HCT116 (cell line): ENCODE measurements at regions not wholly inside any gene's neighbourhood (a gene's known extent, or its start where the extent isn't known, plus 50 kb on each side); places are given as distances from the start of the nearest gene placed in this dataset.

Experiments
- ATAC-seq: fragments of 200-7000 bp; cut with Tn5 transposase; 2 replicates; pipeline ENCODE4 v1.9.1; 2020; ENCODE audit warnings: mild to moderate bottlenecking, moderate library complexity
- BruUV-seq: library from RNA; stranded (reverse); fragments of 400-500 nt; replicated peaks from 2 replicates; lab custom pipeline; 2021; lab: Mats Ljungman, UMichigan
- CTCF ChIA-PET: fragments of 300-600 bp; sonication (Branson Sonifier 250); formaldehyde crosslinking; loops from one replicate; lab custom pipeline; 2021; ENCODE audit warnings: antibody characterized with exemption; lab: Charles Lee
- POLR2A ChIA-PET: fragments of 300-600, 350-600 bp; sonication (Branson Sonifier 250); formaldehyde crosslinking; loops from one replicate; lab custom pipeline; 2021; ENCODE audit warnings: antibody characterized with exemption; lab: Charles Lee
- RAD21 ChIA-PET, 2 experiments: fragments of 300-600 bp; sonication (Branson Sonifier 250); formaldehyde crosslinking; loops; one replicate each; lab custom pipeline; 2023; ENCODE audit warnings: low total read pairs in 2 of 2; ENCODE audit not compliant: uncharacterized antibody in 2 of 2, unreplicated experiment in 2 of 2, low non-redundant PET in 1 of 2; lab: Charles Lee
- DNase-seq: peaks from one replicate; pipeline ENCODE4 v3.0.0-alpha.2; 2010; ENCODE audit warnings: low read depth, low spot score
- H2AFZ ChIP-seq: fragments of 200-600 bp; shearing (Covaris generic), sonication (generic); 2 replicates; pipeline ENCODE4 v1.6.1; 2017; ENCODE audit warnings: low read depth, mixed run types, mixed read lengths, antibody characterized with exemption, low read length; ENCODE audit not compliant: poor library complexity, severe bottlenecking
- H3K27ac ChIP-seq: 2 replicates; pipeline ENCODE4 v1.5.1; 2012; ENCODE audit warnings: low read depth, low read length
- H3K27me3 ChIP-seq: fragments of 200-600 bp; sonication (generic); 2 replicates; pipeline ENCODE4 v1.6.1; 2016; ENCODE audit warnings: mixed run types, low read length, mixed read lengths; ENCODE audit not compliant: insufficient read depth
- H3K36me3 ChIP-seq, 2 experiments: fragments of 200-500 bp in 1 of 2; fragments of 200-600 bp in 1 of 2; sonication (Bioruptor generic) in 1 of 2; sonication (generic) in 1 of 2; 2 replicates each; pipeline versions ENCODE4 v1.5.1 to v1.6.1; 2014 to 2016; ENCODE audit warnings: low read length in 2 of 2, inconsistent platforms in 1 of 2, mixed read lengths in 1 of 2, mixed run types in 1 of 2; ENCODE audit not compliant: insufficient read depth in 2 of 2, control insufficient read depth in 1 of 2
- H3K4me1 ChIP-seq, 2 experiments: fragments of 200-600 bp in 1 of 2; sonication (generic) in 1 of 2; 2 replicates each; pipeline versions ENCODE4 v1.5.1 to v1.6.1; 2012 to 2017; ENCODE audit warnings: low read length in 2 of 2, inconsistent platforms in 1 of 2, mild to moderate bottlenecking in 1 of 2, mixed read lengths in 1 of 2, mixed run types in 1 of 2, moderate library complexity in 1 of 2; ENCODE audit not compliant: insufficient read depth in 2 of 2, control insufficient read depth in 1 of 2
- H3K4me2 ChIP-seq: fragments of 200-600 bp; sonication (generic); 2 replicates; pipeline ENCODE4 v1.6.1; 2017; ENCODE audit warnings: mixed run types, low read length, mixed read lengths
- H3K4me3 ChIP-seq, 2 experiments: fragments of 200-600 bp in 1 of 2; sonication (generic) in 1 of 2; replicated peaks in 1 of 2; 2 replicates each; pipeline ENCODE4 v1.5.1; 2011 to 2016; ENCODE audit warnings: low read length in 2 of 2, control low read depth in 1 of 2, low read depth in 1 of 2, mild to moderate bottlenecking in 1 of 2, mixed read lengths in 1 of 2, mixed run types in 1 of 2
- H3K79me2 ChIP-seq: fragments of 200-600 bp; sonication (generic); 2 replicates; pipeline ENCODE4 v1.6.1; 2017; ENCODE audit warnings: mild to moderate bottlenecking, mixed run types, low read length, moderate library complexity, mixed read lengths; ENCODE audit not compliant: insufficient read depth
- H3K9ac ChIP-seq: fragments of 200-600 bp; sonication (generic); 2 replicates; pipeline ENCODE4 v1.6.1; 2016; ENCODE audit warnings: low read length, mixed read lengths
- H3K9me2 ChIP-seq: fragments of 200-600 bp; sonication (generic), shearing (Covaris generic); 2 replicates; pipeline ENCODE4 v1.6.1; 2017; ENCODE audit warnings: mixed run types, mild to moderate bottlenecking, moderate library complexity; ENCODE audit not compliant: insufficient read depth
- H3K9me3 ChIP-seq, 2 experiments: fragments of 200-500 bp in 1 of 2; fragments of 200-600 bp in 1 of 2; sonication (Bioruptor generic) in 1 of 2; sonication (generic) in 1 of 2; 2 replicates each; pipeline ENCODE4 v1.6.1; 2014 to 2017; ENCODE audit warnings: low read length in 2 of 2, mixed read lengths in 2 of 2, inconsistent platforms in 1 of 2, low read depth in 1 of 2, mild to moderate bottlenecking in 1 of 2, mixed run types in 1 of 2, moderate library complexity in 1 of 2; ENCODE audit not compliant: control insufficient read depth in 1 of 2, insufficient read depth in 1 of 2
- H4K20me1 ChIP-seq: fragments of 200-600 bp; sonication (generic), shearing (Covaris generic); 2 replicates; pipeline ENCODE4 v1.6.1; 2017; ENCODE audit warnings: mixed run types, mild to moderate bottlenecking, moderate library complexity; ENCODE audit not compliant: insufficient read depth
- EGR1 ChIP-seq: IDR thresholded peaks from 2 replicates; pipeline ENCODE4 v1.6.1; 2012; ENCODE audit warnings: low read depth
- ELF1 ChIP-seq: IDR thresholded peaks from 2 replicates; pipeline ENCODE4 v1.6.1; 2012; ENCODE audit warnings: low read depth, borderline replicate concordance
- MAX ChIP-seq: IDR thresholded peaks from 2 replicates; pipeline ENCODE4 v1.6.1; 2012
- POLR2AphosphoS5 ChIP-seq: IDR thresholded peaks from 2 replicates; pipeline ENCODE4 v1.6.1; 2011; ENCODE audit warnings: mild to moderate bottlenecking, low read depth, low read length, moderate library complexity
- RAD21 ChIP-seq: IDR thresholded peaks from 2 replicates; pipeline ENCODE4 v1.6.1; 2012; ENCODE audit warnings: low read depth, mild to moderate bottlenecking
- SP1 ChIP-seq: IDR thresholded peaks from 2 replicates; pipeline ENCODE4 v1.6.1; 2012; ENCODE audit warnings: low read depth
- SRF ChIP-seq: IDR thresholded peaks from 2 replicates; pipeline ENCODE4 v1.6.1; 2012; ENCODE audit warnings: low read depth
- YY1 ChIP-seq: IDR thresholded peaks from 2 replicates; pipeline ENCODE4 v1.6.1; 2011; ENCODE audit warnings: low read length, low read depth, moderate library complexity, mild to moderate bottlenecking; ENCODE audit not compliant: insufficient replicate concordance; ENCODE audit errors: extremely low read depth
- ZBTB33 ChIP-seq: IDR thresholded peaks from 2 replicates; pipeline ENCODE4 v1.6.1; 2011; ENCODE audit warnings: mild to moderate bottlenecking, low read length, moderate library complexity; ENCODE audit not compliant: insufficient replicate concordance; ENCODE audit errors: extremely low read depth
- intact Hi-C: fragments of 100-400 bp; cut with micrococcal nuclease; formaldehyde crosslinking; loops from 2 replicates; pipeline ENCODE4 v1.10.0; 2022

- DNase-seq (no peak), ATAC-seq (no peak)
- Histone ChIP-seq H3K79me2 (no peaks in the 10 kb centered on the region), H3K9me2 (no peaks in the 10 kb centered on the region), H3K4me2 (no peak overlapping the region), H4K20me1 (no peaks in the 10 kb centered on the region), H3K9ac (no peak overlapping the region), H3K27me3 (0 out of 2 replicates have a peak, but pooled peaks cover 4% of the 10 kb centered on the region), H3K4me1 (no peaks in the 10 kb centered on the region), H3K4me3 (no peak overlapping the region), H3K9me3 (no peaks in the 10 kb centered on the region), H2AFZ (no peak overlapping the region), H3K36me3 (no peaks in the 10 kb centered on the region), H3K27ac (no peak overlapping the region)
- TF ChIP-seq SRF (no peak), SP1 (no peak), RAD21 (no peak), YY1 (no peak), ELF1 (no peak), ZBTB33 (no peak), POLR2AphosphoS5 (no peak), EGR1 (no peak), MAX (no peak)
- CTCF ChIA-PET, result no interaction called here
- RAD21 ChIA-PET, result no interaction called here
- BruUV-seq, result no TSS peak
- POLR2A ChIA-PET, result no interaction called here
- intact Hi-C loops, result no loop called here
Measured at GRCh38 chr2:18423636-18424035, 136.8 kb downstream of the RDH14 start.
